GM21723 (cell line): ENCODE measurements at regions not wholly inside any gene's neighbourhood (a gene's known extent, or its start where the extent isn't known, plus 50 kb on each side); places are given as distances from the start of the nearest gene placed in this dataset.

Source experiments
- ATAC-seq: cut with Tn5 transposase; IDR thresholded peaks from one replicate; pipeline ENCODE4 v1.9.1; 2021; ENCODE audit warnings: mild to moderate bottlenecking, moderate library complexity; ENCODE audit not compliant: unreplicated experiment

GRCh38 chr18:11237484-11237883, 88.1 kb upstream of the PIEZO2 start:
- no peak for ATAC-seq

GRCh38 chr18:11237066-11237465, 87.7 kb upstream of the PIEZO2 start:
- ATAC-seq = no peak

GRCh38 chr18:11224153-11224552, 74.8 kb upstream of the PIEZO2 start:
- no peak for ATAC-seq

GRCh38 chr18:11219571-11219970, 70.2 kb upstream of the PIEZO2 start:
- ATAC-seq = no peak

- no peak for ATAC-seq
These were observed 65.8 kb upstream of the PIEZO2 start for GRCh38 chr18:11215216-11215615.

- ATAC-seq = no peak
These were observed 54.7 kb upstream of the PIEZO2 start for GRCh38 chr18:11204020-11204419.

GRCh38 chr18:11199477-11199876, 50.1 kb upstream of the PIEZO2 start:
- ATAC-seq = no peak
